Heart left ventricle (tissue), 13 donors: ENCODE measurements at regions not wholly inside any gene's neighbourhood (a gene's known extent, or its start where the extent isn't known, plus 50 kb on each side); places are given as distances from the start of the nearest gene placed in this dataset.

Experiments used
- POLR2A ChIP-seq, 2 donors: fragments of 450-650 bp; IDR thresholded peaks; one replicate each; pipeline ENCODE4 v1.6.1; 2017; ENCODE audit warnings: antibody characterized with exemption in 2 of 2, mild to moderate bottlenecking in 2 of 2, moderate library complexity in 2 of 2
- TF ChIP-seq, protein P1 (sequence below), 12 donors: fragments of 200-600 bp; sonication (generic) in 4 of 12; IDR thresholded peaks; one replicate each; pipeline versions ENCODE4 v1.5.0 to v1.8.0; 2018 to 2022; ENCODE audit warnings: antibody characterized with exemption in 12 of 12, mild to moderate bottlenecking in 5 of 12
- donor health status: ischemic (EF 13 %, LVEDD 7.1; RV severe dilation, severe dysfunction).
- donor health status: DM: no; HTN: yes; CAD: no.
- donor health status: DM: no; HTN: no; CAD: no.
- donor health status: ischemic (EF 25% LVEDD 6.9; RV normal size, moderate dysfunction).
- donor health status: ischemic (EF 25% LVEDD 5.7; RV mildly dilated, moderate dysfunction).
- donor health status: ischemic (EF 35%, LVEDD 5.7; RV mildly dilated, moderate dysfunction).
- donor health status: nonischemic (EF 11% LVEDD 7.7; RV severe dilation, severe dysfunction).
- donor health status: DM: yes; HTN: yes; CAD: no.
- donor health status: PGD.
- donor health status: ischemic (EF 29% LVEDD 5.4; RV normal size, mild dysfunction).
- donor health status: nonischemic (EF 23%, LVEDD 6.1; RV moderate dilation, normal function).

DNA sequence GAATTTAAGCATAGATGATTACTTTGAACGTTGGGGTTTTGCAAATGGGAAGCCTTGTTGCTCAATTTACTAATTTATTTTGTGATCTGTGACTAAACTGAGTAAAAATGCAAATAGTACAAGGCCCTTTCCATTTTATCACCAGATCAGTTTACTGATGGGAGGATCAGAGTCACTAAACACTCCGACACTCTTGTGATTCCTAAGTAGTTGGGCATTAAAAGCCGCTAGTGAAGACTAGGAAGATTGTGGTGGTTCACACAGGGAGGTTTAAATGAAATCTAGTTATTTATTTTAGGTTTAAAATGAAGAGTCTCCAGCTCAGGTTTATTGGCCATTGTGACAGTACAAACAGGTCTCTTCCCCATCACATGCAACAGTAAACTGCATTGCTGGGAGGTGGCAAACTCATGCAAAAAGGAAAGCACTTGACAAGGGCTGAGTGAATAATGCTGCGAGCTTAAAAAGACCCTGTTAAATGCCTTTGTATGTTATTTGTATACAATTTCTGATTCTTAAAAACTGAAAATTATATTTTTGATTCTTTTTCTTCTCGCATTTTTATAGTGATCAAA lies 394.8 kb upstream of the FANCL start:
- TF ChIP-seq POLR2A (IDR thresholded peaks at IDR 0.05) = no peak
- TF ChIP-seq, protein P1, sequence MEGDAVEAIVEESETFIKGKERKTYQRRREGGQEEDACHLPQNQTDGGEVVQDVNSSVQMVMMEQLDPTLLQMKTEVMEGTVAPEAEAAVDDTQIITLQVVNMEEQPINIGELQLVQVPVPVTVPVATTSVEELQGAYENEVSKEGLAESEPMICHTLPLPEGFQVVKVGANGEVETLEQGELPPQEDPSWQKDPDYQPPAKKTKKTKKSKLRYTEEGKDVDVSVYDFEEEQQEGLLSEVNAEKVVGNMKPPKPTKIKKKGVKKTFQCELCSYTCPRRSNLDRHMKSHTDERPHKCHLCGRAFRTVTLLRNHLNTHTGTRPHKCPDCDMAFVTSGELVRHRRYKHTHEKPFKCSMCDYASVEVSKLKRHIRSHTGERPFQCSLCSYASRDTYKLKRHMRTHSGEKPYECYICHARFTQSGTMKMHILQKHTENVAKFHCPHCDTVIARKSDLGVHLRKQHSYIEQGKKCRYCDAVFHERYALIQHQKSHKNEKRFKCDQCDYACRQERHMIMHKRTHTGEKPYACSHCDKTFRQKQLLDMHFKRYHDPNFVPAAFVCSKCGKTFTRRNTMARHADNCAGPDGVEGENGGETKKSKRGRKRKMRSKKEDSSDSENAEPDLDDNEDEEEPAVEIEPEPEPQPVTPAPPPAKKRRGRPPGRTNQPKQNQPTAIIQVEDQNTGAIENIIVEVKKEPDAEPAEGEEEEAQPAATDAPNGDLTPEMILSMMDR (IDR thresholded peaks at IDR 0.05) = no peak
